HG02938 (cell line): ENCODE measurements at regions not wholly inside any gene's neighbourhood (a gene's known extent, or its start where the extent isn't known, plus 50 kb on each side); places are given as distances from the start of the nearest gene placed in this dataset.

Experiments
- ATAC-seq: cut with Tn5 transposase; IDR thresholded peaks from one replicate; pipeline ENCODE4 v1.9.1; 2021; ENCODE audit warnings: mild to moderate bottlenecking, moderate library complexity; ENCODE audit not compliant: unreplicated experiment

DNA sequence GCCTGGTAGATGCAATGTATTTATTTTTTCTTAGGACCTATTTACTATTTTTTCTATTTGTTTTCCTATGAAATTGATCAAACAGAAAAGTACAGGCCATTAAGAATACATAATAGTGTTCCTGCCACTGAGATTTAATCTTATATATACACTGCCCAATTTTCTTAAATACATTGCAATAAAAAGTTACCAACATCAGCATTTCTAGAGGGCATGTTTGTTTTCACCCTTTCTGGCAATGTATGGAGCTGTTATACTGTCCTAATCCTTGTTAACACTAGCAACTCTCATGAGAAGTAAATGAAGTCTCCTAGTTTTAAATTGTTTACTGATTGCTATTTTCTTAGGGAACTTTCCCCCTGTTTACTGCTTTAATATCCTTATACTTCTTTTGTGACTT is 359.1 kb upstream of the SEMA3A start:
- ATAC-seq = no peak

DNA sequence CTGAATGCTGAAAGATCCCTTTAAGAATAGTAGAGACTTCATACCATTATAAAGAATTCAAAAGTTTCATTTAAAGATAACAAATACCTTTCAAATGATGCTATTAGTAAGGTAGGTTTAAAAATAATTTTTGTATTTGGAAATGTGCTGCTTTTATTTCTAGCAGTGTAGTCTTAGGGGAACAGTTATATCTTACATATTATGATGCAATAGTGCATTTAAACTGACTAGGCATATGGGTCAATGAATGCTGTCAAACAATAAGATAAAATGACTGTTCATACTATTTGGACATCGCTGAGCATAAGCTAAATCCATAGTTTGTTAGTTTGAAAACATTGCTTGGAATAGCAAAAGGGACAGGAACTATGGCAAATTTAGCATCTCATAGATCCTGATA is 354.8 kb upstream of the SEMA3A start:
- ATAC-seq = no peak

- no peak for ATAC-seq
These were observed 354.1 kb upstream of the SEMA3A start for GRCh38 chr7:84548366-84549365.

- no peak for ATAC-seq
These were observed 352.7 kb upstream of the SEMA3A start for GRCh38 chr7:84547331-84547730.

GRCh38 chr7:84546403-84546802 is 351.8 kb upstream of the SEMA3A start:
- ATAC-seq = no peak

DNA sequence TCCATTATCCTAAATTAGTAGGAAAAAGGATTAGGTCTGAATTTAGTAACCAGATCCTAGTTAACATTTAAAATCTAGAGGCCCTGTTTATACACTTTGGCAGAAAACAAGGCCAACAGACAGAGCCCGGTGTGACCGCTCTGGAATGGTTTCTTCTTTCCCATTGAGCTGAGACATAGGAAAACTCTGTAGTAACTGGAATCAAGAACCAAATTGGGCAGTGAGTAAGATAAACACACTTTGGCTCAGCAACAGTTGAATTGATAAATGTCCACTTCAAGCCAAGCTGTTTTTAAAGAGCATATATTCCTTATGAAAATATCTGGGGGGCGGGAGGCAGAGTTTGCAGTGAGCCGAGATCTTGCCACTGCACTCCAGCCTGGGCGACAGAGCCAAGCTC is 343.7 kb upstream of the SEMA3A start:
- ATAC-seq = no peak

DNA sequence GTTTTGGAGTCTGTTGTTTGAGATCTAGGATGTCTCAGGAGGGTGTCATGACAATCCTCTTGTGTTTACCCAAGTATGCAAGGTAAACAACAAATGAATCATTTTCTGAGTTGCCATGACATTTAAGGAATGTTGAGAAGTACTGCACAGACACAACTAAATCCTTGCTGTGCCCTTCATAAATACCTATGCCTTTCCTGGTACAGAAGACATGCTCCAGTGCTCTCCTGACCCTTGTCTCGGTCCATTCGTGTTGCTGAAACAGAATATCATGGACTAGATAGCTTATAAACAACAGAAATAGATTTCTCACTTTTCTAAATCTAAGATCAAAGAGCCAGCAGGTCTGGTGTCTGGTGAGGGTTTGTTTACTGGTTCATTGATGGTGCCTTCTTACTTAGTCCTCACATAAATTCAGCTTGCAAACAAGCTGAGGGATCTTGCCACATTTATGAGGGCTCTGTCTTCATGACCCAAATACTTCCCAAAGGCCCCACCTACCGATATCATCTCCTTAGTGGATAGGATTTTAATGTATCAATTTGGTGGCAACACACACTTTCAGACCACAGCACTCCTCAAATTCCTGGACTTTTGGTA is 341.8 kb upstream of the SEMA3A start:
- no peak for ATAC-seq

- no peak for ATAC-seq
These were observed 341.1 kb upstream of the SEMA3A start for GRCh38 chr7:84535580-84536270.

GRCh38 chr7:84533182-84533581 is 338.6 kb upstream of the SEMA3A start:
- no peak for ATAC-seq

DNA sequence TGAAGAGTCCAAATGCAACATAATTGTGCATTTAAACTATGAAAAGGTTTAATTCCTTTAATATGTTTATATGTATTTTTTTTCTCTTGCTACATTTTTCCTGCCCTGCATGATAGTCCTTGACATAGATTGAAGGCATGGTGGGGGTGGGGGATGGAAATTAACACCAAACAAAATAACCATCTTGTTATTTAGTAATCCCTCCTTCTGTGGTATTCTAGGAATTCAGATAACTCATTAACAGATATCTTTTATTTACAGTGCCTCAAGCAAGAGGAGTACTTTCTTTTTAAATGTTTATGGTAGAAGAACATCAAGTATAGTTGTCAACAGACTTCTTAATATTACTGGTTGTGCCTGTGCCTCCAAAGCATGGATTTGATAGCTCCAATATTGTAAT is 337.6 kb upstream of the SEMA3A start:
- ATAC-seq = no peak

DNA sequence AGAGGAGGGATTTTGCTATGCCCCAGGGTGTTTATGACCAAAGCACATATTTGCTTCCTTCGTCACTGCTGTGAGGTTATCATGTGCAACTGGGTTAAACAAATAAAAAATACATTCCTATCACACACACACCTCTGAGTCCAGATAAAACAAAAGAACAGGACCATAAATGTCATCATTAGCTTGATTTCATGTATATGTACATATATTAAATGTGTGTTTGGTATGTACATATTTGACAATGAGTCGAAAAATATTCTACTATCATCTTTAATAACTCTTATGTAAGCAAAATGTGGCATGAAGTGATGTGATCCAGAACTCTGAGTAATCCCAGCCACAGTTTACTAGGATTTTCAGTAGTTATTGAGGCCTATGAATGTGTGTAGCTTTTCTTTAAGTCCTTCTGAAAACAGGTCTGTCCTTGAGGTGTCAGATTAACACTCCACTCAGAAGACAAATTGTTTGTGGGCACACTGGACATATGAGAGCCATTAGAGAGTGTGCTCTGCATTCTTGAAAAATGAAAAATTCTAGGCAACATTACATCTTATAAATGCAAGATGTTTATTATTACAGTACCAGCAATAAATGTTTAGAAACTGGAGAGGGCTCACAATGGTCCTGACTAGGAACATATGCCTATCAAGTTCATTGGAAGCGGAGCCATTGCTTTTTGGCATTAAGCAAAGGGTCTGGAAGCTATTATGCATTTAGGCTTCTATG is 335.1 kb upstream of the SEMA3A start:
- ATAC-seq = no peak

DNA sequence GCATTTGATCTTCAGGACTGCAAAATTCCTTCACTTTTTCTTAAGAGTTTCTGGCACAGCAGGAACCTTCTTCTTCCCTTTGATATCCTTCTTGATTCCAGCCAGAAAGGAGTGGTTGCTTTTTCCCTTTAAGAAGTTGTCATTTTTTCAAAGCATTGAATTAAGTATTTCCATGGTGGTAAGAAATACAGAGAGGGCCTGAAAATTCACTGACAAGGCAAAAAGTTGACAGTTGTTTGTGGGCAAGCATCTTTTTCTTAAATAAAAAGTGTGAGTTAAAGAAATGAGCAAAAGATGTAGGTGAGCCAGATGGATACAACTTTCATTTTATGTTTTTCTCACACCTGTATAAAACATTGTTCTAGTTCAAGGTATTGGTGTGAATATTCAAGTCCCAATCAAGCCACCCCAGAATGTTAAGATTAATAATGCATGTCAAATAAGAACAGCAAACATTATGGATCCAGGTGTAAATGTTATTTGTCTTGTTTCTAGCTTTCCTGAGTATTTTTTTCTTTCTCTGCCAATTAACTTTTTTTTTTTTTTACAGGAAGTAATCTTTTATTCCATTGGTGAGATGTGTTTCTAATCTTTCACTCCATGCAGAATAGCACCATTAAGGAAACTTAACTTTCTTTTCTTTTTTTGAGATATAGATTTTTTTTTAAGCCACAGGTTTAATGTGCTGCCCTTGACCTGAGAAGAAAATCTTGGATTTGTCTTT is 334.3 kb upstream of the SEMA3A start:
- no peak for ATAC-seq

DNA sequence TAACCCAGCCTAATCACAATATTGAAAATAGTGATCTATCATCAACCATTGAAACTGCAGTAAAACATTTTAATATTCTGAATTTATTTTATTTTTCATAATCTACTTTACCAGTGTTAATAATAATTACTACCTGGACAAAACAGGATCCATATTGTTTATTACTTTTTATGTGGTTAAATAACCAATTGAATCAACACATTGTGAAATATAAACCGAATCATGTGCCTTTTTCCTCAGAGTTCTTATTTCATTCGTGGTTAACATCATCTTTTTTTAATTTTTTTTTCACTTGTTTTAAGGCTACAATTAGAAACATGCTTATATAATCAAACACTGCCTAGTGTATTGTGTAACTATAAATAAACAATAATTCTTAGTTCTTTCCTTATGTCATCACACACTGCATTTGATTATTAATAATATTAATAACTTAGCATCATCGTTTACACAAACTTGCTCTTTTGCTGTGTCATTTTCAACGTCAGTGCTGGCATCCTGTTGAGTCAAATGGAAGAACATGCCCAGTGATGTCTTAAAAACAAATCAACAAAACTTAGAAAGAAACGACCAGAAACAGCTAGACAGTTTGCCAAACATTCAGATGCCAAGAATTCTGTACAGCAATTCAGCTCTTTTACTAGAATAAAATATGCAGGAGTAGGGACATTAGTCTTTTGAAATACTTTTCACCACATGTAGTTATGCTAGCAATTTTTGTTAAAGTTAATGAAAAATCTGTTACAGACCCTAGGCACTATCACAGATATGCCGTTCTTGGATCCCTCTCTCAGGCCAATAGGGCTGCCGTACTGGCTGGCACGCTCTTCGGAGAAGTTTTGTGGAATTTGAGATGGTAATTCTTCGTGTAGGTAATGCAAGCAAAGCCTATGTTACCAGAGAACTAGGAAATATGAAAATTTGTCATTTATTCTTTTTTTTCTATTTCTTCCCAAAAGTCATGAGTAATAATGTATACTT is 330.4 kb upstream of the SEMA3A start:
- no peak for ATAC-seq

GRCh38 chr7:84513061-84513460 is 318.5 kb upstream of the SEMA3A start:
- ATAC-seq = no peak

DNA sequence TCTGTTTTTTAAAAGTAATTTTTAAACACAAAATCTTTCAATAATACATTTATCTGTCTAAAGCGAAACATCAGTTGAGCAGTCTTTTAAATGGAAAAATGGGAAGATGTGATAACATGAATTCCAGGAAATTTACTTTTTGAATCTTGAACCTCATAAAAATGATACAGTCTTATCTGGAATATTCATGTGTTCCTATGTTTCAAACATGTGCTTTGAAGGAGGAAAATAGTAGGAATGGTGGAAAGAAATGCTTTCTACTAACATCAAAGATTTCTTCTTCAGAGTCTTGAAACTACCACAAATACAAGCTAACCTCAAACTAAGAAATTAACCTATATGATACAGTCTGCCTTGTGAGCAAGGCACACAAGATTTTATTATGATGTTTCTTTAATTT is 317.5 kb upstream of the SEMA3A start:
- no peak for ATAC-seq

DNA sequence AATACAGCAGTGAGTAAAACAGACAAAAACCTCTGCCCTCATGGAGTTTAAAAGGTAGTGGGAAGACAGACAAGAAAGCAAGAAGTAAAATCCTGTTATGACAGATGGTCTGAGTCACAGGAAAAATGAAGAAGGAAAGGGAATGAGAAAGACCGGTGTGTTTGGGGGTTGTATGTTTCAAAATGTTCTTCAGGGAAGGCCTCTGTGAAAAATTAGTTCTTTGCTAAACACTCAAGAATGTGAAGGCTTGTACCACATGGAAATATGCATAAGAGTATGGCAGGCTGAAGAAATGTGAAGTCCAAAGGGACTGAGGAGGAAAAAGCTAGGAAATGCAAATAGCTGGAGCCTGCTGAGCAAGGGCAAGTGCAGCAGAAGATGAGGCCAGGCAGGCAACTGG is 315.9 kb upstream of the SEMA3A start:
- ATAC-seq = no peak

DNA sequence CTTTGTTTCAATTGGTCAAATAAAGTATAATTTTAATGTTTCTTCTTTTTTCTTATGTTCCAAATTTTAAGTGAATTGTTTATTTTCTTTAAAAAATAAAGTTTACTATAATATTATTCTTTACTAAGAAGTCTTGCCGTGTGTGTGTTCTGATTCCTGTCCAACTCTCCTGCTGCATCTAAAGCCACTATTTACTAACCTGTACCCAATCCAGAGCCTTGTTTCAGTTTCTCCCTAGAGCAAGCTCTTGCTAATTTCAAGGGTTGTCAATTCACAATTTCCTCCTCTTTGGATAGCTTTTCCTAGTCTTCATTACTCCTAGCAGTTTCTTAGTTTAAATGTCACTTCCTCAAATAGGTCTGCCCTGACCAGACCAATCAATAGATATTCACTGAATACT is 314.9 kb upstream of the SEMA3A start:
- ATAC-seq = no peak

DNA sequence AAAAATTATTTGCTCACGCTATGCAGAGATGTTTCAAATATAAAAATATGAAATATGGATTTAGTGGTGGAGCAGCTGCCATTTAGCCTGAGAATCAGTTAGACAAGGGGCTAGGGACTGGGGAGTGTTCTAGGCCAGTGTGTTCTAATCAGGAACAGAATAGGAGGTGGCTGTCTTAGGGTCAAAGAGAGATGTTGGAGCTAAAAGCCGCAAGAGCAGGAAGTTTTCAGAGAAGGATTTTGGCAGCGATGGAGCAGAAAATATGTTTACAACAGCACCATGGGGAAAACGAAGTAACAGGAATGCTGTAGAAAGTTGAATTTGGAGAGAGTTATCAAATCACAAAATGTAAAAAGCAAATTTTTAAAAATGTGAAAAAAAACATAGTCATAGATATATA is 314.0 kb upstream of the SEMA3A start:
- no peak for ATAC-seq

- no peak for ATAC-seq
These were observed 312.9 kb upstream of the SEMA3A start for GRCh38 chr7:84507529-84507928.
